DOHH2 (cell line): ENCODE measurements at regions not wholly inside any gene's neighbourhood (a gene's known extent, or its start where the extent isn't known, plus 50 kb on each side); places are given as distances from the start of the nearest gene placed in this dataset.

Experiments used
- EZH2phosphoT487 ChIP-seq: fragments of 200-600 bp; sonication (generic); IDR thresholded peaks from 2 replicates; pipeline ENCODE4 v1.6.1; 2017; ENCODE audit warnings: borderline replicate concordance, mild to moderate bottlenecking, antibody characterized with exemption, low read length, moderate library complexity, mixed read lengths
- TF ChIP-seq, protein P1 (sequence below): fragments of 200-600 bp; sonication (generic); IDR thresholded peaks from one replicate; pipeline ENCODE4 v1.5.1; 2014; ENCODE audit warnings: antibody characterized with exemption, mild to moderate bottlenecking, low read depth, low read length; ENCODE audit not compliant: poor library complexity, severe bottlenecking

DNA sequence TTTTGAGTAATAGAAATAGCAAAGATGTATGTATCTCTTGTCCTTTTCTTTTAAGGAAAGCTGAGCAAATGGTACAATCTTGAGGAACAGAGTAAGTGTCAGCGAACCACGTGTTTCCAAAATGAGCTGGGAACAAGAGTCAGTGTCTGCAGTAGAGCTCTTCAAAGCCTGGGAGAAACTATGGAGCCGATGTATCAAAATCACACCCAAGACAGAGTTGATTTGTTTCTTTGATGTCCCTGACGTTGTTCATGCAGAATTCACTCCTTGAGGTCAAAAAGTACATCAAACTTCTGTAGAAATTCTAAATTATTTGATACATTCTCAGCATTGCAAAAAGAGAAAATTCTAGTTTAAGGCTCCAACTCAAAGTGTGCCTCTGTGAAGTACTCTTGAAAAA, 216.5 kb downstream of the SKIDA1 start:
- TF ChIP-seq, protein P1, sequence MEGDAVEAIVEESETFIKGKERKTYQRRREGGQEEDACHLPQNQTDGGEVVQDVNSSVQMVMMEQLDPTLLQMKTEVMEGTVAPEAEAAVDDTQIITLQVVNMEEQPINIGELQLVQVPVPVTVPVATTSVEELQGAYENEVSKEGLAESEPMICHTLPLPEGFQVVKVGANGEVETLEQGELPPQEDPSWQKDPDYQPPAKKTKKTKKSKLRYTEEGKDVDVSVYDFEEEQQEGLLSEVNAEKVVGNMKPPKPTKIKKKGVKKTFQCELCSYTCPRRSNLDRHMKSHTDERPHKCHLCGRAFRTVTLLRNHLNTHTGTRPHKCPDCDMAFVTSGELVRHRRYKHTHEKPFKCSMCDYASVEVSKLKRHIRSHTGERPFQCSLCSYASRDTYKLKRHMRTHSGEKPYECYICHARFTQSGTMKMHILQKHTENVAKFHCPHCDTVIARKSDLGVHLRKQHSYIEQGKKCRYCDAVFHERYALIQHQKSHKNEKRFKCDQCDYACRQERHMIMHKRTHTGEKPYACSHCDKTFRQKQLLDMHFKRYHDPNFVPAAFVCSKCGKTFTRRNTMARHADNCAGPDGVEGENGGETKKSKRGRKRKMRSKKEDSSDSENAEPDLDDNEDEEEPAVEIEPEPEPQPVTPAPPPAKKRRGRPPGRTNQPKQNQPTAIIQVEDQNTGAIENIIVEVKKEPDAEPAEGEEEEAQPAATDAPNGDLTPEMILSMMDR: no peak
- TF ChIP-seq EZH2phosphoT487: no peak
